ENCODE measurements at regions not wholly inside any gene's neighbourhood (a gene's known extent, or its start where the extent isn't known, plus 50 kb on each side); places are given as distances from the start of the nearest gene placed in this dataset.

DNA sequence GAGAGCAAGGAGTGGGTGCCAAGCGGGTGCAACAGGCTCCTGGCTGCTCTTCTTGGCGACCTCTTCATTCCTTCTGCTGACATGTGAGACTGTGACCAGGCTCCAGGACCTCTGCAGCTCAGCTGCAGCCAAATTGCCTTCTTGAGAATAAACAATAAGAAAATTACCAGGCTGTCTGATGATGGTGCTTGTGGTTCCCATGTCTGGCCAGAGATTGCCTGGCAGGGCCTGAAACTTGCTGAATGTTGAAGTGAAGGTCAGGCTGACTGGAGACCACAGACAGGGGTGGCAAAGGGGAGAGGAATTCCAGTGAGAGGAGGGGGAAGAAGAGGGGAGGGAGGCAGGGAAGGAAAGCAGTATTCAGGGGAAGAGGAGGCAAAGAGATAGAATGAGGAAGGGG lies 497.4 kb upstream of the PODXL start:
- no peak for TF ChIP-seq CTCF (IDR thresholded peaks at IDR 0.05)
- TF ChIP-seq MAZ (IDR thresholded peaks at IDR 0.05; ENCODE audit: borderline replicate concordance, low read depth, low read length): no peak
- no peak for TF ChIP-seq JUN (IDR thresholded peaks at IDR 0.05)

Data from A549 (cell line).